GM18502 (cell line): ENCODE measurements at regions not wholly inside any gene's neighbourhood (a gene's known extent, or its start where the extent isn't known, plus 50 kb on each side); places are given as distances from the start of the nearest gene placed in this dataset.

Experiments used
- ATAC-seq: cut with Tn5 transposase; IDR thresholded peaks from one replicate; pipeline ENCODE4 v1.9.1; 2021; ENCODE audit warnings: mild to moderate bottlenecking; ENCODE audit not compliant: unreplicated experiment, poor library complexity

DNA sequence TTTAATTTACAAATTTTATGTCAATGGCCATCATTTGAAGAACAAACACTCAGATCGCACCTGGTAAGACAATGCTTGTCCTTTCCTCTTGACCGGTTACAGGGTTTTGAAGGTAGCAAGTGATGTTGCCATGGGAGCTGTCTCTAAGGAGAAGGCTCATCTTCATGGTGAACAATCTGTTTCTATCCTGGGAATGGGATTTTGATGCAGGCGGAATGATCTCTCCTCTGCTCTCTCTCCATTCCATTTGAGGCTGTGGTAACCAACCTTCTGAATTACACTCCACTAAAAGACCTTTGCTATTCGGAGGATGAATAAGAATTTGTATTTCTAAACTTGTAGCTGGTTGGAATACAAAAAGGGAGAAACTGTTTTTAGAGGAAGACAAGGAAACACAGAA is 57.9 kb upstream of the SLC5A9 start:
- ATAC-seq: no peak

- ATAC-seq: no peak
Observed at GRCh38 chr1:48160486-48161132, 61.9 kb upstream of the SLC5A9 start.

GRCh38 chr1:48139275-48139674 is 83.2 kb upstream of the SLC5A9 start:
- ATAC-seq: no peak

DNA sequence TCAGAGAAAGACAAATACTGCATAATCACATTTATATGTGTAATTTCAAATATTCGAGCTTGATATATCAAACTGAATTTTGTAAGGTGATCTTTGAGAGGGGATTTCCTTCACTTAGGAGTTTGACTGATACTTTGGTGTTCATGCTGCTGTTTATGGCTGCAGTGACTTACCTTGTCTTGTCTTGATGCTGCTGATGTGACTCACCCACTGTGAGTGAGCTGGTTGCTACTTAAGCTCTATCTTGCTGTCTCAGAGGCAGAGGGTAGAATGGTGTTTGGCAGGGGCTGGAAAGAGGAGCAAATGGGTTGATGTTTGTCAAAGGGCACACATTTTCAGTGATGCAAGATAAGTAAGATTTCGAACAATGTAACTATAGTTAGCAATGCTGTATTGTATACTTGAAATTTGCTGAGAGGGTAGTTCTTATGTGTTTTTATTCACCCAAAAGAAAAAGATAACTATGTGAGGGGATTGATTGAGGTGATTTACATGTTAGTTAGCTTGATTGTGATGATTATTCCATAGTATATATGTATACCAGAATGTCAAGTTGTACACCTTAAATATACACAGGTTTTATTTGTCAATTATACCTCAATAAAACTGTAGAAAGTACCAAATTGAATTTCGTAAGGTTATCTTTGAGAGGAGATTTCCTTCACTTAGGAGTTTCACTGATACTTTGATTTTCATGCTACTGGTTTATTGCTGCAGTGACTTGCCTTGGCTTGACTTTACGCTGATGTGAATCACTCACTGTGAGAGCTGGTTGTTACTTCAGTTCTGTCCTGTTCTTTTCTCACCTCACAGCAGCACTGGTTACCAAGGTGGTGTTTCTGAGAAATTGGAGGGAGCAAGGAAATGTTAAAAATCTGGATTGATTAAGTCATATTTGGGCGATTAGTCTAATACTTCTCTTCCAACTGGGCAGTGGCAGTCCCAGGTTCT is 94.5 kb upstream of the SLC5A9 start:
- no peak for ATAC-seq

DNA sequence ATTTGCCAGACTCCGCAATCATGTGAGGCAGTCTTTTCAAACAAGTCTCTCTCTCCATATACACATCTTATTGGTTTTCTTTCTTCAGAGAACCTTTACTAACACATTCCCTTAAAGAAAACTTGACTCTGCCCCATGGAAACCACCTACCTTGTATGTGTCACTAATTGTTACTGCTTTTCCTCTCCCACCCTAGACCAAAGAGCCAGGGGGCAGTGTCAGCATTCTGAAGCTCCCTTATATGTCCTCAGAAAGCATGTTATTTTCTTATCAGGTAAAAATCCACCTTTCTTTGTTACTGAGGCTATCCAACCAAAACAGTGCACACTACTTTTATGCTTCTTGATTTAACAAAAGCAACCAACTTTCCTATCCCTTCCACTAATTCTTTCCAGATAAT is 98.9 kb upstream of the SLC5A9 start:
- ATAC-seq: no peak

DNA sequence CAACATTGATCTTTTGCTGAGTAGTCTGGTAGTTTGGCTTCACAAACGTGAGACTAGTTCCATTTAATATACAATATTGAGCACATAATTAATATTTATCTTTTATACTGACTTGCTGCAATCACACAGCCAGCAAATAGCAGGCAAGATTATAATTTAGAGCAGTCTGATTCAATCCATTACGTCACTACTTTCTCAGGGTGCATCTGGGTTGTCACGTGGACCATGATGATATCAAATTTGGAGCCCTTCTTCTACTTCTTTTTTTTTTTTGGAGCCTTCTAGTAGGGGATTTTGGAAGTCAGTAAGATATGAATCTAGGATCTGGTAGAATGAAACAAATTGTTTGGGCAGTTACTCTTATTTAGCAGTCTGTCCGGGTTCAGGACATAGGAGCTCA is 100.6 kb upstream of the SLC5A9 start:
- no peak for ATAC-seq

GRCh38 chr1:48120621-48121020 is 101.9 kb upstream of the SLC5A9 start:
- ATAC-seq: no peak

GRCh38 chr1:48115835-48116234 is 106.7 kb upstream of the SLC5A9 start:
- ATAC-seq: no peak

GRCh38 chr1:48114596-48115382 is 107.7 kb upstream of the SLC5A9 start:
- no peak for ATAC-seq

- ATAC-seq: peak; percentile 55
Observed at GRCh38 chr1:48109390-48110013, 112.3 kb upstream of the TRABD2B start.

GRCh38 chr1:48107516-48107915 is 110.3 kb upstream of the TRABD2B start:
- no peak for ATAC-seq

DNA sequence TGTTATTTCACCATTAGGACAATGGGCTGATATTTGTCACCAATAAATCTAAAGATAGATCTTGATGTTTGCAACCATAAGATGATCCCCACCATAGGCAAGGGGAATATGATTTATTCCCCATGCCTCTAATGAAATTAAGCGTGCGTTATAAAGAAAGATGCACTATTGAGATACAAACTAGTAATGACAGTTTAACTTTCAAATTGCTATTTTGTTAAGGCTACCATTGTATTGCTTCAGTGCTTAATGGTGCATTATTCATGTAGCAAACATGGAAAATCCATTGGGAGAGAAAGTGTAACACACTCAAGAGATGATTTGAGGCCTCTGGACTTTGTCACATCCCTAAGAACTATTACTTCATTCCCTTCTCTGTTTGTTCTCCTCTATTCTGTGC is 108.9 kb upstream of the TRABD2B start:
- ATAC-seq: no peak

DNA sequence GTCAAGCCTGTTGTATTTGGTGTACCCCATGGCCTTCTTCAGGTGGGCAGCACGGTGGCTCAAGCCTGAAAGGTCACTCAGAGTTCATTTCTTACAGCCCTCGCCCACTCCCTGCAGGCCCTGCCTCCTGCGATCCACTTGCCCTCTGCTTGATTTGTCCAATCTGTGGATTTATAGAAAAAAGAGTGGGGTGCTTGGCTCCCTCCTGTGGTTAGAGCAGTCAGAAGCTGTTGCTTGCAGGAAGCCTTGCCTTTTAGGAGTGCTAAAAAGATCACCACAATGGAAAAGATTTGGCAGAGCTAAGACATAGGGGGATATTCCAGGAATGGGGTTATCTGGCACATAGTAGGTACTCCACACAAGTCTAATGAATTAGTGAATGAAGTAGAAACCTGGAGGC is 108.0 kb upstream of the TRABD2B start:
- ATAC-seq: no peak

- ATAC-seq: no peak
Observed at GRCh38 chr1:48103495-48103894, 106.3 kb upstream of the TRABD2B start.

DNA sequence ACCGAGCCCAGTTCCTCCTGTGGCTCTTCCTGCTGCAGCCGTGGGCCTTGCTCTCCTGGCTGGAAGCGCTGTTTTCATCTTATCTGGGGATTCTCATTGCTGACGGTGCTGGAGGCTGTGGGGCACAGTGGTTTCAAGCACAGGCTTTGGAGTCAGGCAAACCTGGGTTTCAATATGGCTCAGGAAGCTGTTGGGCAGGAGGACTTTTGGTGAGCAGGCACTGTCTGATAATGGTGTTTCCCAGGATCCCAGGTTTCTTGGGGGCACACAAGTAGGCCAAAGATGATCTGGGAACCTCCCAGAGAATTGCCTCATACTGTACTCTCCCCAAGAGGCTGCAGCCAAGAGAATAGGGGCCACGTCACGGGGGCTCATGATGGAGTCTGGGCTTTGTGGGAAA is 105.6 kb upstream of the TRABD2B start:
- no peak for ATAC-seq

- ATAC-seq: no peak
Observed at GRCh38 chr1:48099072-48099773, 102.0 kb upstream of the TRABD2B start.

- peak; percentile 99 for ATAC-seq
Observed at GRCh38 chr1:48093696-48094528, 96.7 kb upstream of the TRABD2B start.

DNA sequence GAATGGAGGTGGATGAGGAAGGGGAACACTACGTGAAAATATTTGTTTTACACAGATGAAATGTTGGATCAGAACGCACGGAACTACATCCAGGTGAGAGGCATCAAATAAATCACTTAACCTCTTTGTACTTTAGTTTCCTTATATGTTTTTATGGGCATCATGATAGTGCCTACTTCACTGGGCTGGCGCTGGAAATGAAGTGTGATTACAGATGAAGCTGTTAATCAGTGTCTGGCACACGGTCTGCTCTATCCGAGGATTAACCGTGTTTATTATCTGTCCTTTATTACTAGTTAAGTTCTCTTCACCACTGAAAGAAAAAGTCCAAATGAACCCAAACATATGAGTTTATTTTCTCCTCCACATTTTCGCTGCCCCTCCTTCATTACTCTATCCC is 96.0 kb upstream of the TRABD2B start:
- no peak for ATAC-seq

GRCh38 chr1:48092401-48092800 is 95.2 kb upstream of the TRABD2B start:
- ATAC-seq: no peak
